C4-2B (cell line): ENCODE measurements at regions not wholly inside any gene's neighbourhood (a gene's known extent, or its start where the extent isn't known, plus 50 kb on each side); places are given as distances from the start of the nearest gene placed in this dataset.

ENCODE experiments used
- ZFX ChIP-seq: fragments of 450-650 bp; IDR thresholded peaks from 2 replicates; pipeline ENCODE4 v1.6.1; 2017
- TF ChIP-seq, protein P1 (sequence below): fragments of 450-650 bp; conservative IDR thresholded peaks from 2 replicates; pipeline ENCODE4 v1.5.1; 2017; ENCODE audit warnings: mild to moderate bottlenecking

DNA sequence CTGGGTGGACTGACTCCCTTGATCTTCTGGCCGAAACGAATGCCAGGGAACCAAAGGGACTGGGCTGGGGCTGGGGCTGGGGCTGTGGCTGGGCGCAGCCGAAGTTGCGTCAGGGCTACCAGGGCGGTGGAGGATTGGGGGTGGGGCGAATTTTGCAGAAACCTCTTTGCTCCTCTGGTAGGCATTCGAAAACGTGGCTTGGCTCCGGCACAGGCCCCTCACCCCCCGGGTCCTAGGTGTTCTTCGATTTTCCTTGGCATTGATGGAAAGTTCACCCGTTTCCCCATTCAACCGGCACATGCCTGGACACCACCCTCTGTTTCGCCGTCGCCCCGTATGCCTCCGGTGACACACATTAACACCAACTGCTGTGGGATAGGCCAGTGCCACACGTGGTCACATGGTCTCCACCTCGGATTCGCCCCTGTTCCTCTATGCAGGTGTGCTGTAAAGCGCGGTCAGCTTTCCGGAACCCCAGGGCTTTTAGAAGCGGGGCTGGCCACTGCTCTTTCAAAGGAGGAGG, 477.1 kb downstream of the SPATA31A7 start:
- TF ChIP-seq, protein P1, sequence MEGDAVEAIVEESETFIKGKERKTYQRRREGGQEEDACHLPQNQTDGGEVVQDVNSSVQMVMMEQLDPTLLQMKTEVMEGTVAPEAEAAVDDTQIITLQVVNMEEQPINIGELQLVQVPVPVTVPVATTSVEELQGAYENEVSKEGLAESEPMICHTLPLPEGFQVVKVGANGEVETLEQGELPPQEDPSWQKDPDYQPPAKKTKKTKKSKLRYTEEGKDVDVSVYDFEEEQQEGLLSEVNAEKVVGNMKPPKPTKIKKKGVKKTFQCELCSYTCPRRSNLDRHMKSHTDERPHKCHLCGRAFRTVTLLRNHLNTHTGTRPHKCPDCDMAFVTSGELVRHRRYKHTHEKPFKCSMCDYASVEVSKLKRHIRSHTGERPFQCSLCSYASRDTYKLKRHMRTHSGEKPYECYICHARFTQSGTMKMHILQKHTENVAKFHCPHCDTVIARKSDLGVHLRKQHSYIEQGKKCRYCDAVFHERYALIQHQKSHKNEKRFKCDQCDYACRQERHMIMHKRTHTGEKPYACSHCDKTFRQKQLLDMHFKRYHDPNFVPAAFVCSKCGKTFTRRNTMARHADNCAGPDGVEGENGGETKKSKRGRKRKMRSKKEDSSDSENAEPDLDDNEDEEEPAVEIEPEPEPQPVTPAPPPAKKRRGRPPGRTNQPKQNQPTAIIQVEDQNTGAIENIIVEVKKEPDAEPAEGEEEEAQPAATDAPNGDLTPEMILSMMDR: no peak
- TF ChIP-seq ZFX: no peak
